ENCODE measurements at regions not wholly inside any gene's neighbourhood (a gene's known extent, or its start where the extent isn't known, plus 50 kb on each side); places are given as distances from the start of the nearest gene placed in this dataset.
"Not testable (repeated sequence)": the region's sequence is repeated elsewhere in the genome, so short reads cannot be mapped to it uniquely, and the experiment has no call there.

GRCh38 chr4:33930497-33930896, 2313.8 kb downstream of the ARAP2 start:
- H3K9me3 Mint-ChIP-seq = peaks cover 9% of the 10 kb centered on the region
- no peaks in the 10 kb centered on the region for H3K36me3 Mint-ChIP-seq
- no peak for DNase-seq
- no peaks in the 10 kb centered on the region for H3K27me3 Mint-ChIP-seq
- H3K4me1 Mint-ChIP-seq = no peaks in the 10 kb centered on the region
- H3K4me3 Mint-ChIP-seq = no peak overlapping the region
- no peak overlapping the region for H3K27ac Mint-ChIP-seq

GRCh38 chr4:33931026-33931425, 2313.3 kb downstream of the ARAP2 start:
- Mint-ChIP-seq H3K4me3 (no peak overlapping the region), H3K36me3 (no peaks in the 10 kb centered on the region), H3K27ac (no peak overlapping the region), H3K27me3 (no peaks in the 10 kb centered on the region), H3K4me1 (no peaks in the 10 kb centered on the region), H3K9me3 (peaks cover 9% of the 10 kb centered on the region)
- no peak for DNase-seq

- Mint-ChIP-seq H3K4me1 (no peaks in the 10 kb centered on the region), H3K27ac (no peak overlapping the region), H3K4me3 (no peak overlapping the region)
These were observed 2304.0 kb downstream of the ARAP2 start for GRCh38 chr4:33940281-33940680.

GRCh38 chr4:33941854-33942253, 2302.5 kb downstream of the ARAP2 start:
- H3K4me1 Mint-ChIP-seq = no peaks in the 10 kb centered on the region
- no peaks in the 10 kb centered on the region for H3K36me3 Mint-ChIP-seq
- H3K4me3 Mint-ChIP-seq = no peak overlapping the region
- no peaks in the 10 kb centered on the region for H3K27me3 Mint-ChIP-seq
- H3K9me3 Mint-ChIP-seq = peaks cover 8% of the 10 kb centered on the region
- H3K27ac Mint-ChIP-seq = no peak overlapping the region
- DNase-seq = no peak

More at GRCh38 chr4:33940281-33940680, 2304.0 kb downstream of the ARAP2 start:
- Mint-ChIP-seq H3K36me3 (no peaks in the 10 kb centered on the region), H3K9me3 (peaks cover 8% of the 10 kb centered on the region), H3K27me3 (no peaks in the 10 kb centered on the region)
- DNase-seq = no peak

- Mint-ChIP-seq H3K27me3 (no peaks in the 10 kb centered on the region), H3K4me3 (no peak overlapping the region), H3K27ac (no peak overlapping the region), H3K9me3 (peaks cover 2% of the 10 kb centered on the region), H3K4me1 (no peaks in the 10 kb centered on the region), H3K36me3 (no peaks in the 10 kb centered on the region)
- no peak for DNase-seq
These were observed 2295.4 kb downstream of the ARAP2 start for GRCh38 chr4:33948921-33949320.

- not testable (repeated sequence) for DNase-seq, H3K4me3 Mint-ChIP-seq, H3K36me3 Mint-ChIP-seq, H3K4me1 Mint-ChIP-seq, H3K27ac Mint-ChIP-seq, H3K27me3 Mint-ChIP-seq
- H3K9me3 Mint-ChIP-seq = peaks cover 11% of the 10 kb centered on the region
These were observed 2290.5 kb downstream of the ARAP2 start for GRCh38 chr4:33953848-33954247.

- Mint-ChIP-seq H3K4me3 (no peak overlapping the region), H3K4me1 (no peaks in the 10 kb centered on the region), H3K36me3 (no peaks in the 10 kb centered on the region), H3K9me3 (peaks cover 11% of the 10 kb centered on the region), H3K27me3 (no peaks in the 10 kb centered on the region), H3K27ac (no peak overlapping the region)
- DNase-seq = no peak
These were observed 2289.6 kb downstream of the ARAP2 start for GRCh38 chr4:33954759-33955158.

- no peak for DNase-seq
- Mint-ChIP-seq H3K4me3 (no peak overlapping the region), H3K4me1 (no peaks in the 10 kb centered on the region), H3K36me3 (no peaks in the 10 kb centered on the region), H3K27ac (no peak overlapping the region), H3K9me3 (peaks cover 10% of the 10 kb centered on the region), H3K27me3 (no peaks in the 10 kb centered on the region)
These were observed 2284.8 kb downstream of the ARAP2 start for GRCh38 chr4:33959519-33959918.

- Mint-ChIP-seq H3K27me3 (no peaks in the 10 kb centered on the region), H3K36me3 (no peaks in the 10 kb centered on the region), H3K9me3 (peaks cover 9% of the 10 kb centered on the region), H3K4me1 (no peaks in the 10 kb centered on the region), H3K27ac (no peak overlapping the region), H3K4me3 (no peak overlapping the region)
- no peak for DNase-seq
These were observed 2282.6 kb downstream of the ARAP2 start for GRCh38 chr4:33961761-33962160.

- DNase-seq = no peak
- H3K4me1 Mint-ChIP-seq = no peaks in the 10 kb centered on the region
These were observed 2277.5 kb downstream of the ARAP2 start for GRCh38 chr4:33966808-33967207.

GRCh38 chr4:33974270-33974669, 2270.0 kb downstream of the ARAP2 start:
- H3K36me3 Mint-ChIP-seq = no peaks in the 10 kb centered on the region
- H3K27ac Mint-ChIP-seq = no peak overlapping the region
- H3K27me3 Mint-ChIP-seq = no peaks in the 10 kb centered on the region
- no peak overlapping the region for H3K4me3 Mint-ChIP-seq
- H3K4me1 Mint-ChIP-seq = no peaks in the 10 kb centered on the region
- H3K9me3 Mint-ChIP-seq = peaks cover 6% of the 10 kb centered on the region
- DNase-seq = no peak

More at GRCh38 chr4:33966808-33967207, 2277.5 kb downstream of the ARAP2 start:
- H3K27ac Mint-ChIP-seq = no peak overlapping the region
- H3K27me3 Mint-ChIP-seq = no peaks in the 10 kb centered on the region
- H3K4me3 Mint-ChIP-seq = no peak overlapping the region
- H3K9me3 Mint-ChIP-seq = peaks cover 10% of the 10 kb centered on the region
- no peaks in the 10 kb centered on the region for H3K36me3 Mint-ChIP-seq

GRCh38 chr4:33975995-33976394, 2268.3 kb downstream of the ARAP2 start:
- no peaks in the 10 kb centered on the region for H3K36me3 Mint-ChIP-seq
- no peak for DNase-seq
- H3K27me3 Mint-ChIP-seq = no peaks in the 10 kb centered on the region

GRCh38 chr4:33979781-33980180, 2264.5 kb downstream of the ARAP2 start:
- H3K9me3 Mint-ChIP-seq, H3K36me3 Mint-ChIP-seq, DNase-seq, H3K4me1 Mint-ChIP-seq, H3K4me3 Mint-ChIP-seq, H3K27me3 Mint-ChIP-seq, H3K27ac Mint-ChIP-seq: not testable (repeated sequence)

More at GRCh38 chr4:33975995-33976394, 2268.3 kb downstream of the ARAP2 start:
- H3K4me1 Mint-ChIP-seq = no peaks in the 10 kb centered on the region
- no peak overlapping the region for H3K4me3 Mint-ChIP-seq
- H3K27ac Mint-ChIP-seq = no peak overlapping the region
- peaks cover 3% of the 10 kb centered on the region for H3K9me3 Mint-ChIP-seq

GRCh38 chr4:33980361-33980760, 2264.0 kb downstream of the ARAP2 start:
- Mint-ChIP-seq H3K27ac (no peak overlapping the region), H3K9me3 (no peaks in the 10 kb centered on the region), H3K4me1 (no peaks in the 10 kb centered on the region), H3K27me3 (no peaks in the 10 kb centered on the region), H3K4me3 (no peak overlapping the region), H3K36me3 (no peaks in the 10 kb centered on the region)
- DNase-seq = no peak

GRCh38 chr4:33989820-33990443, 2254.4 kb downstream of the ARAP2 start:
- DNase-seq = no peak
- Mint-ChIP-seq H3K4me1 (no peaks in the 10 kb centered on the region), H3K9me3 (peaks cover 1% of the 10 kb centered on the region), H3K27me3 (no peaks in the 10 kb centered on the region), H3K27ac (no peak overlapping the region), H3K4me3 (no peak overlapping the region), H3K36me3 (no peaks in the 10 kb centered on the region)

- no peak for DNase-seq
- Mint-ChIP-seq H3K4me3 (no peak overlapping the region), H3K9me3 (no peaks in the 10 kb centered on the region), H3K36me3 (no peaks in the 10 kb centered on the region), H3K27ac (no peak overlapping the region), H3K4me1 (no peaks in the 10 kb centered on the region), H3K27me3 (no peaks in the 10 kb centered on the region)
These were observed 2248.1 kb downstream of the ARAP2 start for GRCh38 chr4:33996075-33996718.
